Aorta (tissue), 5 donors: ENCODE measurements at regions not wholly inside any gene's neighbourhood (a gene's known extent, or its start where the extent isn't known, plus 50 kb on each side); places are given as distances from the start of the nearest gene placed in this dataset.

Source experiments
- ATAC-seq: fragments of 200-7000 bp; cut with Tn5 transposase; one replicate; pipeline ENCODE4 v1.9.1; 2022; ENCODE audit warnings: moderate library complexity; ENCODE audit not compliant: low FRiP score
- DNase-seq, 2 donors: peaks; one replicate each; pipeline ENCODE4 v3.0.0-alpha.2; 2020
- H3K27ac ChIP-seq, 2 donors: one replicate each; pipeline ENCODE4 v1.5.1; 2013; ENCODE audit warnings: low read length in 2 of 2, mild to moderate bottlenecking in 2 of 2, moderate library complexity in 2 of 2, control low read depth in 1 of 2, inconsistent platforms in 1 of 2, low read depth in 1 of 2
- H3K27me3 ChIP-seq, 2 donors: one replicate each; pipeline ENCODE4 v1.6.1; 2013; ENCODE audit warnings: control low read depth in 1 of 2, low read length in 1 of 2, mild to moderate bottlenecking in 1 of 2, moderate library complexity in 1 of 2; ENCODE audit not compliant: insufficient read depth in 2 of 2, control insufficient read depth in 1 of 2
- H3K36me3 ChIP-seq, 2 donors: one replicate each; pipeline ENCODE4 v1.6.1; 2013; ENCODE audit warnings: control low read depth in 1 of 2, low read length in 1 of 2, mild to moderate bottlenecking in 1 of 2; ENCODE audit not compliant: insufficient read depth in 2 of 2, control insufficient read depth in 1 of 2
- H3K4me1 ChIP-seq, 2 donors: one replicate each; pipeline ENCODE4 v1.6.1; 2013; ENCODE audit warnings: low read length in 2 of 2, control low read depth in 1 of 2, mild to moderate bottlenecking in 1 of 2, moderate library complexity in 1 of 2; ENCODE audit not compliant: insufficient read depth in 2 of 2, control insufficient read depth in 1 of 2
- H3K4me3 ChIP-seq, 2 donors: one replicate each; pipeline ENCODE4 v1.5.1; 2013; ENCODE audit warnings: low read length in 2 of 2, control low read depth in 1 of 2, mild to moderate bottlenecking in 1 of 2
- H3K9me3 ChIP-seq: one replicate; pipeline ENCODE4 v1.6.1; 2013; ENCODE audit warnings: mild to moderate bottlenecking, low read length; ENCODE audit not compliant: control insufficient read depth
- WGBS, 2 donors: extraction: QIAGEN DNeasy Blood & Tissue Kit; methylation state at CpG; one replicate each; pipeline ENCODE4 v1.1.7; 2013; 5-methylcytosine and 5-hydroxymethylcytosine counted together
- intact Hi-C, 2 donors: fragments of 100-400 bp; cut with DNase I; formaldehyde crosslinking; loops; one replicate each; pipeline versions ENCODE4 v1.14.2 to v1.15.0; 2022
- donor health status: healthy with polysubstance abuse.
- donor health status: Bipolar disorder and iron deficiency.
- donor health status: DM: no; HTN: no; CAD: no.
- donor health status: DM: no; HTN: no; CAD: no.
- donor health status: DM: yes; HTN: yes; CAD: no.

DNA sequence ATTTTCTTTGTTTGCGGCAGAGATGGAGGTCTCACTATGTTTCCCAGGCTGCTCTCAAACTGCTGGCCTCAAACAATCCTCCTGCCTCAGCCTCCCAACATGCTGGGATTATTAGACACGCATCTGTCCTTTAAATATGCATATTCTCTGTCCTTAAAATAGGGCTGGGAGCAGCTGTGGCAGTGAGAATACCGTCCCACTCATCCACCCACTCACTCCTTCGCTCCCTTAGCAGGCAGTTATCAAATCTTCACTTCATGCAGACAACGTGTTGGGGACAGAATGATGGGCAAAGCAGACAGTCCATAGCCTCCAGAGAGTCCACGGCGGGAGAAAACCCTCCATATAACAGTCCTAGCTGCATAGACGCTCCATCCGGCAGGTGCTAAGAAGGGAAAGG is 179.4 kb downstream of the ZBTB18 start:
- intact Hi-C loops, result no loop called here
- Histone ChIP-seq H3K36me3 (no peaks in the 10 kb centered on the region), H3K4me3 (no peak overlapping the region), H3K27me3 (no peaks in the 10 kb centered on the region), H3K4me1 (no peaks in the 10 kb centered on the region), H3K27ac (no peak overlapping the region), H3K9me3 (no peaks in the 10 kb centered on the region)
- ATAC-seq (no peak), DNase-seq (no peak)
- 90 to 93% methylated on average over 9 of the region's 9 CpGs for WGBS, 2 donors

DNA sequence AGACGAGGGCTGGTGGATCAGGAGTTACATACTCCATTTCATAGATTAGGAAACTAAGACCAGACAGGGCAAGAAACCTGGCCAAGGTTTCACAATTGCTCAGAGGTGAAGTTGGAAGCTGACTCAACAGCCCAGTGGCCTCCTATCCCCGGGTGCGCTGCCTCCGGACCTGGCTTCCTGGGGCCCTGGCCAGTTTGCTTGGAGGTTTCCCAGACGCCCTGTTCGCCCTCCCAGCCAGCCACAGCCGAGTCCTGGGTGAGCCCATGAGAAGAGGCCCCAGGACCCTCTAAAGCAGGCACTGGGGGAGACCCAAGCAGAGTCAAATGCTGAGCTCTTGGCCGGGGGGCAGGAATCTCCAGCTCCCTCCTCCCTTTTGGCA is 180.1 kb downstream of the ZBTB18 start:
- Histone ChIP-seq H3K9me3 (no peaks in the 10 kb centered on the region), H3K27ac (no peak overlapping the region), H3K4me3 (no peak overlapping the region), H3K4me1 (no peaks in the 10 kb centered on the region), H3K36me3 (no peaks in the 10 kb centered on the region), H3K27me3 (no peaks in the 10 kb centered on the region)
- DNase-seq, result no peak
- intact Hi-C loops, result no loop called here
- 24 to 32% methylated on average over 8 of the region's 8 CpGs for WGBS, 2 donors
- no peak for ATAC-seq

DNA sequence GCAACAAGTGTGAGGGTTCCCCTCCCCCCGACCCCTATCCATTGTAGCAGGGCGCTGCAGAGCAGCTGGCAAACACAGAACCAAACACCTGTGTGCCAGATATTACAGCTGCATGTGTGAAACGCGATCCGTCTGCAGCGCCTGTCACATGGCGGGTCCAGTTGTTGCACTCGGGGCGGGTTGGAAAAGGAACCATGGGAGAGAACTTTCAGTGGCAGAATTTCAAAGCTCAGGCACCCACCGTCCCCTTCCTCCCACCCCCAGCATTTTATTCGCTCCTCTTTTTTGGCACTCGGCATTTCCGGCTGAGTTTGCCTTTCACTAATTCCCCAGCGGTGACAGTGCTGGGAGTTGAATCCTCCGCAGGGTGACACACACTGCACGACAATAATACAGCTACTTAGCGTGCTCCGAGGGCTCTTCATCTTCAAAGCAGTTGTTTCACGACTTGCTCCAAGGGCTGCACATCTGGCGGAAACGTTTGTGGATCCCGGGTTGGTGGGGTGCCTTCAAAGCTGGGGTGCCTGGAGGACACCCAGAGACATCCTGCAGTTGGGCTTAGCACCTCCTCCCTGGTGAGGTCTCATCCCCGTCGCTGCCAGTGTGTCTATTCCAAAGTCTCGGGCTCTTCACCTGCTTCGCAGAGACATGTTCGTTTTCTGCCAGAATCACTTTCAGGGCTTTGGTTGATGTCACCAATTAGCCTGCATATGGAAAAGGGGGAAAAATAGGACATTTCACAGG is 180.7 kb downstream of the ZBTB18 start:
- WGBS, 2 donors, result 24 to 33% methylated on average over 27 of the region's 27 CpGs
- no peaks in the 10 kb centered on the region for H3K4me1 ChIP-seq
- H3K9me3 ChIP-seq, result no peaks in the 10 kb centered on the region
- H3K36me3 ChIP-seq, result no peaks in the 10 kb centered on the region
- DNase-seq (no peak), ATAC-seq (no peak)
- intact Hi-C loops, result no loop called here
- H3K4me3 ChIP-seq, result no peak overlapping the region
- no peak overlapping the region for H3K27ac ChIP-seq
- no peaks in the 10 kb centered on the region for H3K27me3 ChIP-seq

DNA sequence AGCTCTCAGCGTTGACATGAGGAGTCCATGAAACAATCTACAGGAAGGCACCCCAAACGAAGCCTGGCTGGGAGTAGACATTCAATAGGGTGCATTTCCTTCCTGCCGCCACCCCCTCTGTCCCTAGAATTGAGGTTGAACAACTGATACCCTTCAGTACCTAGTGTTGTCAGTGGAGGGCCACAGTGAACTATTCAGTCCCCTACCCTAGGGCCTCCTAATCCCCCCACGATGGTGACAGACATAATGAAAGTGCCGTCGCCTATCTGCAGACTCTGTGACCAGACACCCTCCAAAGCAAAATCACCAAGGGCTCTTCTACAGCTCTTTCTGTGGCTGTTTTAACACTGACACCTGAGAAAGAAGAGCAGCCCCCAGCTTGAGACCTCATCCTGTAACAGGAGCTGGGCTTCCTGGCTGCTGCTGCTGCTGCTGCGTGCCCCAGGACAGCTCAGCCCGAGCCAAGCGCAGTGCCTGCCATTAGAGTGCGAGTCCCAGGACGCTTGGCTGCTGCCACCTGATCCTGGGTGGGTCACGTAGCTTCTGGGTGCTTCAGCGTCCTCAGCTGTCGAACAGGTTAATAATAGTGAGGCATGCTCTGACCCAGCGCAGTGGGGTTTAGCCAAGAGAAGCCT is 183.0 kb downstream of the ZBTB18 start:
- no peaks in the 10 kb centered on the region for H3K36me3 ChIP-seq
- no peak overlapping the region for H3K4me3 ChIP-seq
- WGBS, 2 donors, result 78 to 81% methylated on average over 15 of the region's 15 CpGs
- no peak for ATAC-seq
- no peaks in the 10 kb centered on the region for H3K27me3 ChIP-seq
- intact Hi-C loops, result no loop called here
- no peaks in the 10 kb centered on the region for H3K9me3 ChIP-seq
- no peak for DNase-seq
- H3K4me1 ChIP-seq, result no peaks in the 10 kb centered on the region
- no peak overlapping the region for H3K27ac ChIP-seq

DNA sequence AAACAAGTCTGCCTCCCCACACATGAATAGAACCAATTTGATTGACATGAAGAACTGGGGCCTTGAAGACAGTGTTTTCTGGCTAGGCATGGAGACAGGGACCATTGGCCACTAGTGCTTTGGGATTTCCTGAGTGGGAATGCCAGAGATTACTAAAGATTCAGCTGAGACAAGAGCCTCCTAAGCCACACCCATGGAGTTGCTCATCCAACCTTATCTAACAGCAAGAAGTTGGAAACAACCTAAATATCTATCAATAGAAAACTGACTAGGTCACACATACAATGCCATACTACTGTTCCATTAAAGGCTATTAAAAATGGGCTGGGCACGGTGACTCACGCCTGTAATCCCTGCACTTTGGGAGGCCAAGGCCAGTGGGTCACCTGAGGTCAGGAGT is 184.1 kb downstream of the ZBTB18 start:
- ATAC-seq, result no peak

DNA sequence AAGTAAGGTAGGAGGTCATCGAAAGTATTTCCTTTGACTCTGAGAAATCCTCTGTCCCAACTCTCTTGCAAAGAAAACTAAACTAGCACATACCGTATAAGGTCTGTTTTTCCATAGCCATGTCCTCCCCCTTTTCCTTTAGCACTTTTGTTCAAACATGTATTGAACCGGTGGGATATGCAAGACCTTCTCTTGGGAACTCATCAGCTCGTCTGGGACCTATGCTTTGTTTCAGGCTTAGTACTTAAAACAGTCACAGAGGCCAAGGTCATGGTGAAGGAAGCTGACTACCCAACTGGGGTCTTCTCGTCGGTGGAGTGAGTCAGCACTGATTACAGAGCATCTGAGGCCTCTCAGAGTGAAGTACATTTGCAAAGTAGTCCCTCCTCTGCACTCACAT is 185.0 kb downstream of the ZBTB18 start:
- WGBS, 2 donors, result 63 to 68% methylated on average over 6 of the region's 6 CpGs
- H3K27me3 ChIP-seq, result no peaks in the 10 kb centered on the region
- no peaks in the 10 kb centered on the region for H3K9me3 ChIP-seq
- intact Hi-C loops, result no loop called here
- H3K27ac ChIP-seq, result no peak overlapping the region
- H3K36me3 ChIP-seq, result no peaks in the 10 kb centered on the region
- no peaks in the 10 kb centered on the region for H3K4me1 ChIP-seq
- no peak overlapping the region for H3K4me3 ChIP-seq
- DNase-seq (no peak), ATAC-seq (no peak)

More for the DNA sequence above, 184.1 kb downstream of the ZBTB18 start:
- no peaks in the 10 kb centered on the region for H3K36me3 ChIP-seq
- 93 to 98% methylated on average over 2 of the region's 2 CpGs for WGBS, 2 donors
- H3K27ac ChIP-seq, result no peak overlapping the region
- H3K4me1 ChIP-seq, result no peaks in the 10 kb centered on the region
- no peaks in the 10 kb centered on the region for H3K9me3 ChIP-seq
- H3K4me3 ChIP-seq, result no peak overlapping the region
- no peaks in the 10 kb centered on the region for H3K27me3 ChIP-seq
- intact Hi-C loops, result no loop called here
- no peak for DNase-seq

DNA sequence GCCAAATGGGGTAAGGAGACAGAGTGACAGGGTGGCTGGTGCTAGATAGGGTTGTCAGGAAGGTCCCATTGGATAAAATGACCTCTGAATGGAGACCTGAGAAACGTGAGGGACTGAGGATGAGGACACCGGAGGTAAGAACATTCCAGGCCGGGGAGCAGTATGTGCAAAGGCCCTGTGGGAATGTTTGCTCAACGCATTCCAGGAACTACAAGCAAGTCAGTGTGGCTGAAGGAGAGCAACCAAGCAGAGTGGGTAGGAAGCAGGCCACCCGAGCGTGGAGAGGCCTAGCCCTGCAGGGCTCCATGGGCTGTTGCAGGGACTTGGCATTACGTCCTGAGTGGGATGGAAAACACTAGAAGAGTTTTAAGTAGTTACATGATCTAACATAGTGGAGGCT is 185.6 kb downstream of the ZBTB18 start:
- no peaks in the 10 kb centered on the region for H3K27me3 ChIP-seq
- no peak overlapping the region for H3K4me3 ChIP-seq
- H3K4me1 ChIP-seq, result no peaks in the 10 kb centered on the region
- intact Hi-C loops, result no loop called here
- no peaks in the 10 kb centered on the region for H3K9me3 ChIP-seq
- H3K36me3 ChIP-seq, result no peaks in the 10 kb centered on the region
- WGBS, 2 donors, result 83 to 87% methylated on average over 7 of the region's 7 CpGs
- no peak for ATAC-seq
- DNase-seq, result no peak
- H3K27ac ChIP-seq, result no peak overlapping the region

DNA sequence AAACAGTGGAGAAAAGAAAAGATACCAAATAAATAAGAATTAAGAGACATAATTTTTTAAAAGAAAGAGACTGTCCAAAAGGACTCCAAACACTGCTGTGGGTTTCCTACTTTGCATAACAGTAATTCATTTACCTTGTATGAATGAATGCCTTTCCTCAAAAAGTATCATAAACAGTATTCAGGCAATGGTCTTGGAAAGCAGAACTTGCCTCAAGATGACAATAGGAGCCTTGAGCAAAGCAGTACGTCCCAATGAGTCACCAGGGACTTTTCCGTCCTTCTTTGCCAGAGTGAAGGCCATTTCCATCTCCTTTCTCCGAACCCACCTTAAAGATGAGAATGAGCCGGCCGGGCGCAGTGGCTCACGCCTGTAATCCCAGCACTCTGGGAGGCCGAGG is 186.4 kb downstream of the ZBTB18 start:
- ATAC-seq (no peak), DNase-seq (no peak)
- intact Hi-C loops, result no loop called here
- Histone ChIP-seq H3K27ac (no peak overlapping the region), H3K9me3 (no peaks in the 10 kb centered on the region), H3K36me3 (no peaks in the 10 kb centered on the region), H3K27me3 (no peaks in the 10 kb centered on the region), H3K4me3 (no peak overlapping the region), H3K4me1 (no peaks in the 10 kb centered on the region)
- 81 to 82% methylated on average over 8 of the region's 8 CpGs for WGBS, 2 donors

DNA sequence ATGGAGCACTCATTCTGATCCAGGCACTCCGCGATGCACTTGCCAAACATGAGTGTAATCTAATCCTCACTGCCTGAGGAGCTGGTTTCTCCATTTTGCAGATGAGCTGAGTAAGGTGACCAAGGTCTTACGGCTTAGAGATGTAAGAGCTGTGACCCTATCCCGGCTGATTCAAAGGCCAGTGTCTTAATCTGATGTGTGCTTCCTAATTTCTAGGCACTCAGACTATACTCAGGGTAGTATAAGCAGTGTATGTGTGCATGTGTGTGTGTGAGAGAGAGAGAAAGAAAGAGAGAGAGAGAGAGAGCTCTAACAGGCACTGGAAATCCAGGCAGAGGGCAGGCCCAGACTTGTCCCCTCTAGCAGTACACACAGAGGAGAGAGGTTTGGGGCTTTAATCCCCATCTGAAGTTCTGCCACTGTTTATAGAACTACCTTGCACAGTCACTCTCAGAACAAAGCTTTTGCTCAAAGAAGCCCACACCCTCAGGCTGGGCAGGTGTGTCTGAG is 188.2 kb downstream of the ZBTB18 start:
- no peaks in the 10 kb centered on the region for H3K4me1 ChIP-seq
- no peaks in the 10 kb centered on the region for H3K36me3 ChIP-seq
- DNase-seq, result no peak
- intact Hi-C loops, result no loop called here
- no peak overlapping the region for H3K4me3 ChIP-seq
- no peaks in the 10 kb centered on the region for H3K27me3 ChIP-seq
- H3K9me3 ChIP-seq, result no peaks in the 10 kb centered on the region
- ATAC-seq, result no peak
- H3K27ac ChIP-seq, result no peak overlapping the region
- WGBS, 2 donors, result 93 to 94% methylated on average over 4 of the region's 4 CpGs
